Panc1 (cell line): ENCODE measurements at regions not wholly inside any gene's neighbourhood (a gene's known extent, or its start where the extent isn't known, plus 50 kb on each side); places are given as distances from the start of the nearest gene placed in this dataset.

Experiments
- CTCF ChIP-seq: fragments of 450-650 bp; IDR thresholded peaks from 2 replicates; pipeline ENCODE4 v1.5.1; 2017; ENCODE audit warnings: mild to moderate bottlenecking
- POLR2AphosphoS5 ChIP-seq: IDR thresholded peaks from 2 replicates; pipeline ENCODE4 v1.6.1; 2012; ENCODE audit warnings: mild to moderate bottlenecking, low read depth, low read length, moderate library complexity
- REST ChIP-seq, 2 experiments: IDR thresholded peaks; 2 replicates each; pipeline ENCODE4 v1.6.1; 2011 to 2012; ENCODE audit warnings: low read depth in 2 of 2, control low read depth in 1 of 2, low read length in 1 of 2, mild to moderate bottlenecking in 1 of 2, moderate library complexity in 1 of 2; ENCODE audit not compliant: insufficient read depth in 1 of 2
- SIN3A ChIP-seq: IDR thresholded peaks from 2 replicates; pipeline ENCODE4 v1.6.1; 2012; ENCODE audit warnings: low read depth, mild to moderate bottlenecking, low read length, moderate library complexity, borderline replicate concordance; ENCODE audit not compliant: insufficient read depth

DNA sequence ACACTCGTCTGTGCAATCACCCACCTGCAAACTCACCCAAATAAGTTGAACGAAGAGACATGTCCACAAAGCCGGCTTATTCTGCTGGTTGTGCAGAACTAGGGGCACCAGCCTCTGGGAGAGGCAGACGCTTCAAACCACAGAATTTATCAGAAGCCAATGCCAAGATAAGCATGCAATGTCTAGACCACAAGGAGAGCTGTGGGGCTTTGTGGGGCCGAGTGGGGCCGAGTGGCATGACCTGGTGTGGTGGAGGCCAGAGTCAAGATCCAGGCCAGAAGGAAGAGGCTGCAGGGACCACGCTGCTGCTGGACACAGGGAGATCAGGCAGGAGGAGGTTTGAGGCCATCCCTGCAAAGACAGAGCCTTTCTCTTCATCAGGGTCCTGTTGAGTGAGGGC is 259.0 kb downstream of the IRX2 start:
- TF ChIP-seq CTCF (no peak), SIN3A (no peak), POLR2AphosphoS5 (no peak), REST (IDR thresholded peaks at IDR 0.05; ENCODE audit: insufficient read depth in 1 of 2, low read depth in 2 of 2, low read length in 1 of 2) (no peak)
